ENCODE measurements at regions not wholly inside any gene's neighbourhood (a gene's known extent, or its start where the extent isn't known, plus 50 kb on each side); places are given as distances from the start of the nearest gene placed in this dataset.
A peak's percentile ranks its signal among the peaks of the same experiment; 100 is the strongest.

- DNase-seq: no peak
These were observed 98.7 kb upstream of the MPDZ start for GRCh38 chr9:13378154-13378553.

GRCh38 chr9:13377171-13377925 lies 97.9 kb upstream of the MPDZ start:
- DNase-seq: no peak

DNA sequence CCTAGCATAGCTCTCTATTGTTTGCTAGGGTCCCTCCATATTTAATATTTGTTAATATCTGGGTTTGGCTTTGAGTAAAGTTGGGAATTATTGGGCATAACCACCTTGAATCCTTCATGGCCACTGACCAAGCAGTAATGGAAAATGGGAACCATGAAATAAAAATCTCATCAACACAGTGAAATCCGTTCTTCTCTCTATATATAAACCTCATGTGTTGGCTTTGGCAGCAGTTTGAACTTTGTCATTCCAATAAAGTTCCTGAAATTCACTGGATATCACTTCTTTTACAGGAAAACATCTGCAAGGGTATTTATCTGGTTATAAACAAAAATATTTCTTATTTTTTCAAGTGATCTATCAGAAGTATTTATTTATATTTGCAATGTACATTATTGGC lies 93.0 kb upstream of the MPDZ start:
- DNase-seq: no peak

DNA sequence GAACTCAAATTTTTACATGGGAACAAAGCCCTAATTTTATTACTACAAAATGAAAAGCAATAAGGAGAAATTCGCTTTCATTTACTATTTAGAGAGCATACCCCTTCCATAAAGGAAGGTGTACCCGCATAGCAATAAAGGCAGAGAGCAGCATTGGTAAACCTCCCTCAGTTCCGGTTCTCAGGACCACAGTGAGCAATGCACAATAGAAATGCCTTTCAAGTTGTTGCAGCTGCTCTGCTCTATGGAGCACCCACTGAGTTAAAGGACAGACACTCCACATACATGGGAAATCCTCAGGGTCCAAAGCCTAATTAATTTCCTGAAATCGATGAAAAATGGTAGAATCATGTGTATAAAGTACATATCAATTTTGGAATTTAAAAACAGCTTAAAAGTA lies 89.9 kb upstream of the MPDZ start:
- DNase-seq: no peak

DNA sequence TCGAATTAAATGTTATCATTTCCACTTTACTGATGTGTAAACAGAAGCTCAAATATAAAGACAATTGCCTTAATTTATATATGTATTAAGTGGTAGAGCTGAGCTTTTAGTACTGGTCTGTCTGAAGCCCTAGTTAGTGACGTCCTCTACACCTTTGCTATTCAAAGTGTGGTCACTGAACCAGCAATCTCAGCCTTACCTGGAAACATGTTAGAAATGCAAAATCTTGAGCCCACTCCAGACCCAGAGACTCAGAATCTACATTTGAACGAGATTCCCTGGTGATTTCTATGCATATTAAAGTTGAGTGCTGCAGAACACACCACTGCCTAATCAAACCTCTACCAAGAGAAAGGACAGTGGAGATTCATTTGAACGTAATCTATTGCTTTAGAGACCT lies 88.3 kb upstream of the MPDZ start:
- DNase-seq: no peak

DNA sequence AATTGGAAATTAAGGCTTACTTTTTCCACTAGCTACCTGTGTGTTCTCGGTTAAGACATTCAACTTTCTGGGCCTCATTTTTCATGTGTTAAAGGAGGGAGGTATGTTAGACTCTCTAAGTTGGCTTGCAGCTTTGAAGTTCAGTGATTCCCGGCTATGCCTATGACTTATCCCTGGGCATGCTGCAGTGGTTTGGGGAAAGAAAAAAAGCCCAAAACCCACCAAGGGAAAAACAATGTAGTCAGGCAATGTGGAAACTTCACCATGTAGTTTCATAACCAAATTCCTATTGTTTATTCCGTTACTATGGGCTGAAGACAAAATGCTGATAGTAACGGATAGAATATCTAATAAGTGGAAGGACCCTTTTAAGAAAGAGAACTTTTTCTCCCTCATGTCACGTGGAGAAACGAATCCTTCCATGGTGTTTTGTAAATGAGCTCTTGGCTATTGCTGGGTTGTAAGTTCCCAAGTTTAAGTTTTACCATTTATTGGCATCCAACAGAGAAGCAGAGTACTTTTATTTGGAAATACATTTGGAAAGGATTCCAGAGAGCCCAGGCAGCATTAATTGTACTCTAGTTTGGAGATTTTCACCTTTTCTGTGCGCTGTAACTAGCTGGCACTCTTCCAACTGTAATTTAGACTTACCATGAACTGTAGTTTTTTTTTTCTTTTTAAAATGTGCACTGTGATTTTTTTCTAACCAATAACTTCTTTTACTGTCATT lies 84.9 kb upstream of the MPDZ start:
- no peak for DNase-seq

DNA sequence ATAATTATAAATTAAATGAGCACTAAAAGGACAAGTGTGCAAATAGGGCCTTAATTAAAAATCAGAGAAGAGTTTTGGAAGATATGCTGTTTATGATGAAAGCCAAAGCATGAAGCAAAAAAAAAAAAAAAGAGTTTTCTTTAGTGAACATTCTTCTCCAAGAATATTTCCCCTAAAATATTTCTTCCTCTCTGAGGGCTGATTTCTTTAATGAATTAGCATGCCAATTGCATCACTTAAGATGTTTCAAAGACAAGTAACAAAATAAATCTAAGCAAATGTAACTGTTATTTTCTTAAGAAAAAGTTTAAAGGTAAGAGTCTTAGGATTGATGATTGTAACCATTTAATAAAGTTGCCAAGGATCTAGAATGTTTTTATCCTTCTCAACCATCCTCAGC lies 81.6 kb upstream of the MPDZ start:
- no peak for DNase-seq

DNA sequence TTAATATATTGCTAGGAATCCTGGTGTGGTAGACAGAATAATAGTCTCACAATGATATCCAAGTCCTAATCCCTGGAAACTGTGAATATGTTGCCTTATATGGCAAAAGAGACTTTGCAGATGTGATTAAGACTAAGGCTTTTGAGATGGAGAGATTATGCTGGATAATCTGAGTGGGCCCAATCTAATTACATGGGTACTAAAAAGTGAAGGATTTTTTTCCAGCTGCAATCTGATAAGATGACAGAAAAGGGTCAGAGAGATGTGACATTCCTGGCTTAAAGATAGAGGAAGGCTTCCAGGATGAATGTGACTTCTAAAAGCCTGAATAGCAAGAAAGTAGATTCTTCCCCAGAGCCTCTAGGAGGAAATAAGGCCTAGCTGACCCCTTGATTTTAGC lies 80.7 kb upstream of the MPDZ start:
- DNase-seq: no peak

GRCh38 chr9:13358128-13358527 lies 78.6 kb upstream of the MPDZ start:
- DNase-seq: peak; percentile 25

DNA sequence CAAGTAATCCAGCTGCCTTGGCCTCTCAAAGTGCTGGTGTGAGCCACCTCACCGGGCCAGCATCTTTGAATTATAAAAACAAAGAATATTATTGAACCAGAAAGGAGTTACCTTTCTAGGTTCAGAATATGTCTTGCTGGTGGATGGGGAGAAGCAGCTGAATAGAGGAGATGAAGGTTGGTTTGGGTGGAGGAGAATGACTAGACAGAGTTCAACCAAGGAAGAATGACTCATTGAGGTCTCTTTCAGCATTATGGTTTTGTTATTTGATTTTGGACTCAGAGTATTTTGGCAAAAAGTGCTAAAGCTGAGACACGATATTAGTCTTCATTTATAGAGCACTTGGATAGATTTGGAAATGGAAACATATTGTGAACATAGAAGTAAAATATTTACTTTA lies 75.2 kb upstream of the MPDZ start:
- no peak for DNase-seq

DNA sequence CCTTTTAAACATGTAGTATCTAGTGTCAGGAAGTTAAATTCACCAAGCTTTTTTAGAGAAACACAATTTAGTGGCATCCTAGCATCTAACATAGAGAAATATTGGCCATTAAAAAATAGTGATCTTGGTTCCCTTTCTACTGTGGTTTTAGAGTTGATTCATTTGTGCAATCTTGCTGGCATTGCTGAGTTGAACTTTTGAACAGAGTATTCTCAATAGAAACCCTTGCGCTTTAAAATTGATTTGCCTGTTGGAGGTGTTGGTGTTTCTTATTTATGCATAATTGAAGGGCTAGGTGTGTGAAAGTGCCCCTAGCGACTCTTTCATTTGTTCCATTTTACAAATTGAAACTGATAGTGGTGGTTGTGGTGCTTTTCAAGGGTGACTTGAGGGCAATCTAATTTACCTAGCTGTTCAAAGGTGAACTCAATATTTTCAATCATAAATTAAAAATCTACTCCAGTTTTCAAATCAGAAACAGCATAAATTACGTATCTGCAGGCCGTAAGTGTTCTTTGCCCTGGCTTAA lies 73.0 kb upstream of the MPDZ start:
- no peak for DNase-seq

GRCh38 chr9:13351778-13352386 lies 72.4 kb upstream of the MPDZ start:
- peak; percentile 35 for DNase-seq

DNA sequence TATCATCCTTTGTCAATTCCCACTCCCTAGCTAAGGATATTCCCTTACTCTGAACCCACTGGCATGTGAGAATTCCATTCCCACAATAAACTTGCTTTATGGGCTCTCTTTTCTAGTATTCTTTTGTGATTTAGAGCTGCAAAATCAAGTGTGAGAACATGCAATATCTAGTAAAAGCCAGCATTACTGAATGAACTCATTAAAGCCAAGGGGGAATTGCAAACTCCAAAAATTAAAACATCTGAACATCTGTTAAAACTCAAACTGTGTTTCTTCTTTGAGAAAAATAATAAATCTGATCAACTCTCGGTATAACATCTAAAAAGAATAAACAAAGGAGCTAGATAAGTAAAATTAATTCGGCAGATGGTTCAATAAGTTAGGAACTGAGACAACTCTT lies 53.1 kb upstream of the MPDZ start:
- DNase-seq: no peak

GRCh38 chr9:13331320-13331719 lies 51.8 kb upstream of the MPDZ start:
- no peak for DNase-seq

DNA sequence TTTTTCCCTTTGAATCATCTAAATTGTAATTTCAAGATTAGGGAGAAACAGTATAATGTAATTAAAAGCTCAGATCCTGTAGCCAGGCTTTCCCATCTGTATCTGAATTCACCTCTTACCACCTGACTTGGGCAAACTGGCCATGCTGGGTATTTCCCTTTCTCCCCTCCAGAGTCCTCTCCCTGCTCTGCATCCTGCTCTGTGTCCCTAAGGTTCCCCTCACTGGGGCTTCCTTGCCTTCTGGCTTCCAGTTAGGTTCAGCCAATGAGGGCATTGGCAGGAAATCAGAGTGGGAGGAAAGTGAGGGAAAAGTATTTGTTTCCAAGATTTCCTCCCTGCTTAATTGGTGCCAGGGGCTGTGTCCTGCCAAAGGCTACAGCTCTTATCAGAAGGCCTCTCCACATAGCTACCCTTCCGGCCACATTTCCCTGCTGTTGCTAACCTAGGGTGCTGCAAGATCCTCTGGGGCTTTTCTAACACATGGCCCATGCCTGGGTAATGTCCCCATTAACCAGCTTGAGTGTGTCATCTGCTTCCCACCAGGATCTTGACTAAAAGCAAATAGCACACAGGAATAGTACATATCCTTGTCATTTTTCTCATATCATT lies 51.0 kb upstream of the MPDZ start:
- no peak for DNase-seq
